ENCODE measurements at regions not wholly inside any gene's neighbourhood (a gene's known extent, or its start where the extent isn't known, plus 50 kb on each side); places are given as distances from the start of the nearest gene placed in this dataset.

- H3K9me3 ChIP-seq, result peaks cover 0 to 2% (median 0%) of the 10 kb centered on the region in 4 donors
- WGBS, 2 donors, result 55 to 60% methylated on average over 3 of the region's 3 CpGs
- intact Hi-C loops (cut with DNase I), result no loop called here
- peaks cover 0 to 5% (median 3%) of the 10 kb centered on the region in 3 donors for H3K27me3 ChIP-seq
- no peaks in the 10 kb centered on the region for H3K4me1 ChIP-seq
- H3K27ac ChIP-seq, result no peak overlapping the region
- no peaks in the 10 kb centered on the region for H3K36me3 ChIP-seq
- no peak overlapping the region for H3K4me3 ChIP-seq
- DNase-seq, result no peak
- TF ChIP-seq POLR2AphosphoS5 (IDR thresholded peaks at IDR 0.05) (no peak), POLR2A (IDR thresholded peaks at IDR 0.05) (no peak), EP300 (IDR thresholded peaks at IDR 0.05) (no peak), CTCF (IDR thresholded peaks at IDR 0.05) (no peak)
These were observed 207.7 kb upstream of the GJB5 start for GRCh38 chr1:34547046-34547674.

DNA sequence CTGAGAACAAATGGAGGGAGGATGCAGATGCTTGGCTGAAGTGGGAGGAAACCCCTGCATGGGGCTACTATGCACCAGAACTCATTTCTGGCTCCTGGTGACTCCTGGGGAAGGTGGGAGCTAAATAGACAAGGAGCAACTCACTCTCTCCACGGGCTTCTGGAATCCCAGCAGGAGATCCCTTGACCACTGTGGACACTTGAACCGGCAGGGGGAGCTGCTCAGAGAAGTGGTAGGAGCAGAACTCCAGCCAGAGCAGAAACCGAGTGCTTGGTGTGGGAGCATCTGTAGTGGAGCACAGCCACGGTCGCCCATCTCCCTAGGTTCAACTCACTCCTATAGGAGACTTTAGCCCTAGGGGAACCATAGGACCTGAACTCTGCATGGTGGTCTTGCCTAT, 205.6 kb upstream of the GJB5 start:
- peaks cover 0 to 2% (median 0%) of the 10 kb centered on the region in 4 donors for H3K9me3 ChIP-seq
- H3K4me1 ChIP-seq, result no peaks in the 10 kb centered on the region
- intact Hi-C loops (cut with DNase I), result no loop called here
- H3K4me3 ChIP-seq, result no peak overlapping the region
- no peaks in the 10 kb centered on the region for H3K36me3 ChIP-seq
- WGBS, 2 donors, result 11 to 28% methylated on average over 5 of the region's 5 CpGs
- TF ChIP-seq POLR2AphosphoS5 (IDR thresholded peaks at IDR 0.05), result no peak
- TF ChIP-seq POLR2A (IDR thresholded peaks at IDR 0.05), result no peak
- TF ChIP-seq CTCF (IDR thresholded peaks at IDR 0.05), result no peak
- H3K27ac ChIP-seq, result no peak overlapping the region
- no peak for DNase-seq
- peaks cover 0 to 5% (median 3%) of the 10 kb centered on the region in 3 donors for H3K27me3 ChIP-seq

DNA sequence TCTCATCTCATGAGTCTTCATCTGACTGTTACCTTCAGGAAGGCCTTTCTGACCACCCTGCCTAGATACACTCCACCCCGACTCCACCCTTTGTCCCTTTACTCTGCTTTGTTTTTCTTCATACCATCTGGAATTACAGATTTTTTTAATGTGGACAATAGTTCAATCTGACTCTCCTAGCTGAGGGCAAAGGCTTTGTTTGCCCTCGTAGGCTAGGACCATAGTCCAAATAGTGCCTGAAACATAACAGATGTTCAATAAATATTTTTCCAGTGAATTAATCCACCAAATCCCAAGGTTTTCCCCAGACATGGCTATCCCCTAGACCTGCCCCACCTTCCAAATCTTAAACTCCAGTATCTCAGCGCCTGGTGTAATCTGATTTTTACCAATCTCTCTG, 176.5 kb upstream of the GJB5 start:
- DNase-seq, result no peak
- Histone ChIP-seq H3K4me1 (no peaks in the 10 kb centered on the region), H3K9me3 (no peaks in the 10 kb centered on the region), H3K27me3 (peaks cover 0 to 7% (median 0%) of the 10 kb centered on the region in 3 donors), H3K4me3 (no peak overlapping the region), H3K27ac (no peak overlapping the region), H3K36me3 (no peaks in the 10 kb centered on the region)
- TF ChIP-seq POLR2A (IDR thresholded peaks at IDR 0.05) (no peak), CTCF (IDR thresholded peaks at IDR 0.05) (no peak), EP300 (IDR thresholded peaks at IDR 0.05) (no peak), POLR2AphosphoS5 (IDR thresholded peaks at IDR 0.05) (no peak)
- intact Hi-C loops (cut with DNase I), result no loop called here
- 32 to 79% methylated on average over 3 of the region's 3 CpGs for WGBS, 2 donors

- H3K4me1 ChIP-seq, result no peaks in the 10 kb centered on the region
- DNase-seq, result no peak
- 74 to 80% methylated on average over 2 of the region's 2 CpGs for WGBS, 2 donors
- no peaks in the 10 kb centered on the region for H3K9me3 ChIP-seq
- no peaks in the 10 kb centered on the region for H3K36me3 ChIP-seq
- TF ChIP-seq EP300 (IDR thresholded peaks at IDR 0.05), result no peak
- TF ChIP-seq CTCF (IDR thresholded peaks at IDR 0.05), result no peak
- no peak for TF ChIP-seq POLR2AphosphoS5 (IDR thresholded peaks at IDR 0.05)
- no peak for TF ChIP-seq POLR2A (IDR thresholded peaks at IDR 0.05)
- intact Hi-C loops (cut with DNase I), result no loop called here
- H3K4me3 ChIP-seq, result no peak overlapping the region
- no peak overlapping the region for H3K27ac ChIP-seq
- H3K27me3 ChIP-seq, result peaks cover 0 to 9% (median 0%) of the 10 kb centered on the region in 3 donors
These were observed 172.5 kb upstream of the GJB5 start for GRCh38 chr1:34582356-34582755.

GRCh38 chr1:34587761-34588160, 167.1 kb upstream of the GJB5 start:
- Histone ChIP-seq H3K27me3 (peaks cover 0 to 4% (median 0%) of the 10 kb centered on the region in 3 donors), H3K4me3 (no peak overlapping the region), H3K9me3 (no peaks in the 10 kb centered on the region), H3K4me1 (no peaks in the 10 kb centered on the region), H3K36me3 (no peaks in the 10 kb centered on the region), H3K27ac (no peak overlapping the region)
- no peak for DNase-seq
- TF ChIP-seq EP300 (IDR thresholded peaks at IDR 0.05) (no peak), CTCF (IDR thresholded peaks at IDR 0.05) (no peak), POLR2AphosphoS5 (IDR thresholded peaks at IDR 0.05) (no peak), POLR2A (IDR thresholded peaks at IDR 0.05) (no peak)
- WGBS, 2 donors, result 44 to 55% methylated on average over 2 of the region's 2 CpGs
- intact Hi-C loops (cut with DNase I), result no loop called here

Data from sigmoid colon (tissue), 6 donors.